ENCODE measurements at regions not wholly inside any gene's neighbourhood (a gene's known extent, or its start where the extent isn't known, plus 50 kb on each side); places are given as distances from the start of the nearest gene placed in this dataset.

- intact Hi-C loops (cut with micrococcal nuclease; ENCODE audit: unreplicated experiment) = no loop called here
- H3K4me1 Mint-ChIP-seq (ENCODE audit: low read depth, unreplicated experiment) = no peaks in the 10 kb centered on the region
- no peaks in the 10 kb centered on the region for H3K27me3 Mint-ChIP-seq (ENCODE audit: unreplicated experiment)
- no peak for TF ChIP-seq CTCF (IDR thresholded peaks at IDR 0.05; ENCODE audit: unreplicated experiment)
- peaks cover 16% of the 10 kb centered on the region for H3K9me3 Mint-ChIP-seq (ENCODE audit: low read depth, unreplicated experiment)
- no peak for DNase-seq
- H3K4me3 Mint-ChIP-seq (ENCODE audit: low read depth, unreplicated experiment) = no peak overlapping the region
- no TSS peak for BruUV-seq (replicated peaks)
- no peaks in the 10 kb centered on the region for H3K36me3 Mint-ChIP-seq (ENCODE audit: insufficient read depth, unreplicated experiment)
- no peak overlapping the region for H3K27ac Mint-ChIP-seq (ENCODE audit: unreplicated experiment)
- CTCF ChIA-PET = no interaction called here
These were observed 421.3 kb upstream of the NUPR2 start for GRCh38 chr7:56537477-56537876.

GRCh38 chr7:56495165-56495564, 378.9 kb upstream of the NUPR2 start:
- no peaks in the 10 kb centered on the region for H3K27me3 Mint-ChIP-seq (ENCODE audit: unreplicated experiment)
- intact Hi-C loops (cut with micrococcal nuclease; ENCODE audit: unreplicated experiment) = no loop called here
- H3K9me3 Mint-ChIP-seq (ENCODE audit: low read depth, unreplicated experiment) = peaks cover 20% of the 10 kb centered on the region
- CTCF ChIA-PET = no interaction called here
- H3K4me1 Mint-ChIP-seq (ENCODE audit: low read depth, unreplicated experiment) = no peaks in the 10 kb centered on the region
- H3K27ac Mint-ChIP-seq (ENCODE audit: unreplicated experiment) = no peak overlapping the region
- DNase-seq = no peak
- no peak overlapping the region for H3K4me3 Mint-ChIP-seq (ENCODE audit: low read depth, unreplicated experiment)
- TF ChIP-seq CTCF (IDR thresholded peaks at IDR 0.05; ENCODE audit: unreplicated experiment) = no peak
- H3K36me3 Mint-ChIP-seq (ENCODE audit: insufficient read depth, unreplicated experiment) = peaks cover 4% of the 10 kb centered on the region
- no TSS peak for BruUV-seq (replicated peaks)

GRCh38 chr7:56493704-56494450, 377.7 kb upstream of the NUPR2 start:
- no peak overlapping the region for H3K4me3 Mint-ChIP-seq (ENCODE audit: low read depth, unreplicated experiment)
- no TSS peak for BruUV-seq (replicated peaks)

GRCh38 chr7:56493196-56493595, 377.0 kb upstream of the NUPR2 start:
- no peak for TF ChIP-seq CTCF (IDR thresholded peaks at IDR 0.05; ENCODE audit: unreplicated experiment)
- Mint-ChIP-seq H3K27me3 (ENCODE audit: unreplicated experiment) (no peaks in the 10 kb centered on the region), H3K4me1 (ENCODE audit: low read depth, unreplicated experiment) (no peaks in the 10 kb centered on the region), H3K4me3 (ENCODE audit: low read depth, unreplicated experiment) (no peak overlapping the region), H3K36me3 (ENCODE audit: insufficient read depth, unreplicated experiment) (peaks cover 4% of the 10 kb centered on the region), H3K27ac (ENCODE audit: unreplicated experiment) (no peak overlapping the region), H3K9me3 (ENCODE audit: low read depth, unreplicated experiment) (peaks cover 13% of the 10 kb centered on the region)
- CTCF ChIA-PET = no interaction called here
- intact Hi-C loops (cut with micrococcal nuclease; ENCODE audit: unreplicated experiment) = no loop called here
- DNase-seq = no peak
- BruUV-seq (replicated peaks) = no TSS peak

More at GRCh38 chr7:56493704-56494450, 377.7 kb upstream of the NUPR2 start:
- Mint-ChIP-seq H3K27ac (ENCODE audit: unreplicated experiment) (no peak overlapping the region), H3K36me3 (ENCODE audit: insufficient read depth, unreplicated experiment) (peaks cover 4% of the 10 kb centered on the region), H3K9me3 (ENCODE audit: low read depth, unreplicated experiment) (peaks cover 13% of the 10 kb centered on the region), H3K27me3 (ENCODE audit: unreplicated experiment) (no peaks in the 10 kb centered on the region), H3K4me1 (ENCODE audit: low read depth, unreplicated experiment) (no peaks in the 10 kb centered on the region)
- no peak for TF ChIP-seq CTCF (IDR thresholded peaks at IDR 0.05; ENCODE audit: unreplicated experiment)
- intact Hi-C loops (cut with micrococcal nuclease; ENCODE audit: unreplicated experiment) = no loop called here
- CTCF ChIA-PET = no interaction called here
- no peak for DNase-seq
